GM12892 (cell line): ENCODE measurements at regions not wholly inside any gene's neighbourhood (a gene's known extent, or its start where the extent isn't known, plus 50 kb on each side); places are given as distances from the start of the nearest gene placed in this dataset.

ENCODE experiments used
- POLR2A ChIP-seq: IDR thresholded peaks from 2 replicates; pipeline ENCODE4 v1.6.1; 2011; ENCODE audit warnings: low read depth, low read length, control low read depth
- POLR2AphosphoS5 ChIP-seq: IDR thresholded peaks from 2 replicates; pipeline ENCODE4 v1.6.1; 2011; ENCODE audit warnings: low read depth, low read length, control low read depth
- TAF1 ChIP-seq: IDR thresholded peaks from 2 replicates; pipeline ENCODE4 v1.6.1; 2011; ENCODE audit warnings: low read depth, mild to moderate bottlenecking, control low read depth, low read length, borderline replicate concordance

- TF ChIP-seq POLR2A (no peak), TAF1 (no peak), POLR2AphosphoS5 (no peak)
These were observed 209.2 kb upstream of the PPP2R2D start for GRCh38 chr10:131691481-131692090.
